ENCODE measurements at regions not wholly inside any gene's neighbourhood (a gene's known extent, or its start where the extent isn't known, plus 50 kb on each side); places are given as distances from the start of the nearest gene placed in this dataset.

DNA sequence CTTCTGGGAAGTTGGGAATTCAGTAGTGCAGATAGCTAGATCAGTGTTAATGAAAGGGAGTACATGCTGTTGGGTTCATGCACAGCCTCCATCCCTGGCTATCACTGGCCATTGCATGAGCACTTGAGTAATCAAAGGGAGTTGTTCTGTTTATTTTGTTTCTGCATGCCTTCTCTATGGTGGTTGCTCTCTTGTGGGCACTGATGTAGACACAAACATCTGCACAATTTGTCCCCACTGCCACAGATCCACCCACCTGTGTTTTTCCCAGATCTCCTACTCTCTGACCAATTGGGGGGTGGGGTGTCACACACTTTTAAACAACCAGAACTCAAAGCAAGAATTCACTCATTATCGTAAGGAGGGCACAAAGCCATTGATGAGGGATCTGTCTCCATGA, 89.7 kb upstream of the DHRS4 start:
- TF ChIP-seq, protein P1, sequence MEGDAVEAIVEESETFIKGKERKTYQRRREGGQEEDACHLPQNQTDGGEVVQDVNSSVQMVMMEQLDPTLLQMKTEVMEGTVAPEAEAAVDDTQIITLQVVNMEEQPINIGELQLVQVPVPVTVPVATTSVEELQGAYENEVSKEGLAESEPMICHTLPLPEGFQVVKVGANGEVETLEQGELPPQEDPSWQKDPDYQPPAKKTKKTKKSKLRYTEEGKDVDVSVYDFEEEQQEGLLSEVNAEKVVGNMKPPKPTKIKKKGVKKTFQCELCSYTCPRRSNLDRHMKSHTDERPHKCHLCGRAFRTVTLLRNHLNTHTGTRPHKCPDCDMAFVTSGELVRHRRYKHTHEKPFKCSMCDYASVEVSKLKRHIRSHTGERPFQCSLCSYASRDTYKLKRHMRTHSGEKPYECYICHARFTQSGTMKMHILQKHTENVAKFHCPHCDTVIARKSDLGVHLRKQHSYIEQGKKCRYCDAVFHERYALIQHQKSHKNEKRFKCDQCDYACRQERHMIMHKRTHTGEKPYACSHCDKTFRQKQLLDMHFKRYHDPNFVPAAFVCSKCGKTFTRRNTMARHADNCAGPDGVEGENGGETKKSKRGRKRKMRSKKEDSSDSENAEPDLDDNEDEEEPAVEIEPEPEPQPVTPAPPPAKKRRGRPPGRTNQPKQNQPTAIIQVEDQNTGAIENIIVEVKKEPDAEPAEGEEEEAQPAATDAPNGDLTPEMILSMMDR (conservative IDR thresholded peaks at IDR 0.05) = no peak
- no peak for TF ChIP-seq EZH2 (IDR thresholded peaks at IDR 0.05; ENCODE audit: low read depth)

Data from PC-9 (cell line).